ENCODE measurements at regions not wholly inside any gene's neighbourhood (a gene's known extent, or its start where the extent isn't known, plus 50 kb on each side); places are given as distances from the start of the nearest gene placed in this dataset.

DNA sequence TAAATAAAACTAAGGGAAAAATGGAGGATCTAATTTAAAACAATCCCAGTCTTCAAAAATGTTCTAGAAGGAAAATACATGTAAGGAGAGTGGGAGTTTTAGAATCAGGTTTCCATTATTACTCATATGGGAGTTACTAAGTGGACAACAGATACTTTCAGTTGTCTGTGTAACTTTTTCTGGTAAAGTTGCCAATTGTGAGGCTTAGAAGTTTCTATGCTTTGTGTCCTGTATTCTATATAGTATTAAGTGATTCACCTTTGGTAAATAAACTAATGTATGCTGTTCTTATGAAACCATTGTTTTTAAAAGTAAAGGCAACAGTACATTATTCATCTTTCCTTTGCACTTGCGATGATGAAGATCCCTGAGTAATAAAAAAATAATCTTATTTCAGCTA is 274.9 kb downstream of the NR4A2 start:
- H3K9me3 Mint-ChIP-seq (ENCODE audit: unreplicated experiment): no peaks in the 10 kb centered on the region
- H3K36me3 Mint-ChIP-seq (ENCODE audit: insufficient read depth, unreplicated experiment): no peaks in the 10 kb centered on the region
- CTCF ChIA-PET: interaction anchor here (1.1 kb wide), 1 partner anchor 117 kb away, joined by 4 read pairs; no protein-coding TSS in a partner anchor
- no peaks in the 10 kb centered on the region for H3K4me1 Mint-ChIP-seq (ENCODE audit: insufficient read depth, unreplicated experiment)
- DNase-seq (ENCODE audit: unreplicated experiment): peak; percentile 38
- POLR2A ChIA-PET: no interaction called here
- H3K27me3 Mint-ChIP-seq (ENCODE audit: insufficient read depth, unreplicated experiment): no peaks in the 10 kb centered on the region
- no peak overlapping the region for H3K27ac Mint-ChIP-seq (ENCODE audit: low read depth, unreplicated experiment)
- no TSS peak for BruUV-seq (replicated peaks)
- H3K4me3 Mint-ChIP-seq (ENCODE audit: unreplicated experiment): no peak overlapping the region
- intact Hi-C loops (cut with micrococcal nuclease): no loop called here
- no peak for TF ChIP-seq CTCF (IDR thresholded peaks at IDR 0.05; ENCODE audit: unreplicated experiment)

GRCh38 chr2:156054983-156055382 is 277.5 kb downstream of the NR4A2 start:
- Mint-ChIP-seq H3K4me1 (ENCODE audit: insufficient read depth, unreplicated experiment) (no peaks in the 10 kb centered on the region), H3K4me3 (ENCODE audit: unreplicated experiment) (no peak overlapping the region), H3K9me3 (ENCODE audit: unreplicated experiment) (peaks cover 3% of the 10 kb centered on the region), H3K36me3 (ENCODE audit: insufficient read depth, unreplicated experiment) (no peaks in the 10 kb centered on the region), H3K27me3 (ENCODE audit: insufficient read depth, unreplicated experiment) (no peaks in the 10 kb centered on the region), H3K27ac (ENCODE audit: low read depth, unreplicated experiment) (no peak overlapping the region)
- DNase-seq (ENCODE audit: unreplicated experiment): no peak
- intact Hi-C loops (cut with micrococcal nuclease): no loop called here
- CTCF ChIA-PET: no interaction called here
- no TSS peak for BruUV-seq (replicated peaks)
- POLR2A ChIA-PET: no interaction called here
- no peak for TF ChIP-seq CTCF (IDR thresholded peaks at IDR 0.05; ENCODE audit: unreplicated experiment)

- H3K27ac Mint-ChIP-seq (ENCODE audit: low read depth, unreplicated experiment): no peak overlapping the region
- TF ChIP-seq CTCF (IDR thresholded peaks at IDR 0.05; ENCODE audit: unreplicated experiment): no peak
- no TSS peak for BruUV-seq (replicated peaks)
- no peaks in the 10 kb centered on the region for H3K36me3 Mint-ChIP-seq (ENCODE audit: insufficient read depth, unreplicated experiment)
- intact Hi-C loops (cut with micrococcal nuclease): no loop called here
- DNase-seq (ENCODE audit: unreplicated experiment): no peak
- ChIA-PET CTCF (interaction anchor here (0.6 kb wide), 2 partner anchors 13 to 19 kb away, joined by 3 read pairs; no protein-coding TSS in a partner anchor), POLR2A (interaction anchor here (1.1 kb wide), 1 partner anchor 103 kb away, joined by 3 read pairs; no protein-coding TSS in a partner anchor)
- peaks cover 7% of the 10 kb centered on the region for H3K9me3 Mint-ChIP-seq (ENCODE audit: unreplicated experiment)
- H3K4me3 Mint-ChIP-seq (ENCODE audit: unreplicated experiment): no peak overlapping the region
- peaks cover 7% of the 10 kb centered on the region for H3K4me1 Mint-ChIP-seq (ENCODE audit: insufficient read depth, unreplicated experiment)
- H3K27me3 Mint-ChIP-seq (ENCODE audit: insufficient read depth, unreplicated experiment): no peaks in the 10 kb centered on the region
These were observed 285.6 kb downstream of the NR4A2 start for GRCh38 chr2:156046900-156047299.

DNA sequence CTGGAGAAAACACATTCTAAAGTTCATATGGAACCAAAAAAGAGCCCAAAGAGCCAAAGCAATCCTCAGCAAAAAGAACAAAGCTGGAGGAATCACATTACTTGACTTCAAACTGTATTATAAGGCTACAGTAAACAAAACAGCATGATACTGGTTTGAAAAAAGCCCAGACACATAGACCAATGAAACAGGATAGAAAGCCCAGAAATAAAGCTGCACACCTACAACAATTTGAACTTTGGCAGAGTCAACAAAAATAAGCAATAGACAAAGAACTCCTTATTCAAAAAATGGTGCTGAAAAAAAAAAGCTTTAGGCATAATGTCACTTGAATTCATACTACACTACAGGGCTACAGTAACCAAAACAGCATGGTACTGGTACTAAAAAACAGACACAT is 289.6 kb downstream of the NR4A2 start:
- TF ChIP-seq CTCF (IDR thresholded peaks at IDR 0.05; ENCODE audit: unreplicated experiment): no peak
- Mint-ChIP-seq H3K4me1 (ENCODE audit: insufficient read depth, unreplicated experiment) (peaks cover 7% of the 10 kb centered on the region), H3K27me3 (ENCODE audit: insufficient read depth, unreplicated experiment) (no peaks in the 10 kb centered on the region), H3K27ac (ENCODE audit: low read depth, unreplicated experiment) (no peak overlapping the region), H3K36me3 (ENCODE audit: insufficient read depth, unreplicated experiment) (no peaks in the 10 kb centered on the region), H3K9me3 (ENCODE audit: unreplicated experiment) (peaks cover under 1% of the 10 kb centered on the region), H3K4me3 (ENCODE audit: unreplicated experiment) (no peak overlapping the region)
- no TSS peak for BruUV-seq (replicated peaks)
- no peak for DNase-seq (ENCODE audit: unreplicated experiment)
- ChIA-PET POLR2A (no interaction called here), CTCF (interaction anchor here (0.8 kb wide), 1 partner anchor 54 kb away, joined by 3 read pairs; no protein-coding TSS in a partner anchor)
- intact Hi-C loops (cut with micrococcal nuclease): no loop called here

All from MCF 10A (cell line).